ENCODE measurements at regions not wholly inside any gene's neighbourhood (a gene's known extent, or its start where the extent isn't known, plus 50 kb on each side); places are given as distances from the start of the nearest gene placed in this dataset.

- TF ChIP-seq, protein P1, sequence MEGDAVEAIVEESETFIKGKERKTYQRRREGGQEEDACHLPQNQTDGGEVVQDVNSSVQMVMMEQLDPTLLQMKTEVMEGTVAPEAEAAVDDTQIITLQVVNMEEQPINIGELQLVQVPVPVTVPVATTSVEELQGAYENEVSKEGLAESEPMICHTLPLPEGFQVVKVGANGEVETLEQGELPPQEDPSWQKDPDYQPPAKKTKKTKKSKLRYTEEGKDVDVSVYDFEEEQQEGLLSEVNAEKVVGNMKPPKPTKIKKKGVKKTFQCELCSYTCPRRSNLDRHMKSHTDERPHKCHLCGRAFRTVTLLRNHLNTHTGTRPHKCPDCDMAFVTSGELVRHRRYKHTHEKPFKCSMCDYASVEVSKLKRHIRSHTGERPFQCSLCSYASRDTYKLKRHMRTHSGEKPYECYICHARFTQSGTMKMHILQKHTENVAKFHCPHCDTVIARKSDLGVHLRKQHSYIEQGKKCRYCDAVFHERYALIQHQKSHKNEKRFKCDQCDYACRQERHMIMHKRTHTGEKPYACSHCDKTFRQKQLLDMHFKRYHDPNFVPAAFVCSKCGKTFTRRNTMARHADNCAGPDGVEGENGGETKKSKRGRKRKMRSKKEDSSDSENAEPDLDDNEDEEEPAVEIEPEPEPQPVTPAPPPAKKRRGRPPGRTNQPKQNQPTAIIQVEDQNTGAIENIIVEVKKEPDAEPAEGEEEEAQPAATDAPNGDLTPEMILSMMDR (IDR thresholded peaks at IDR 0.05; ENCODE audit: insufficient read depth, low read depth, low read length) = no peak
- TF ChIP-seq EZH2 (IDR thresholded peaks at IDR 0.05; ENCODE audit: insufficient read depth, low read length) = no peak
Measured at GRCh38 chr2:120430957-120431356, 85.0 kb downstream of the INHBB start.

Measured in astrocyte (in vitro differentiated cells and primary cell).